Hepatocyte (in vitro differentiated cells): ENCODE measurements at regions not wholly inside any gene's neighbourhood (a gene's known extent, or its start where the extent isn't known, plus 50 kb on each side); places are given as distances from the start of the nearest gene placed in this dataset.

ENCODE experiments used
- DNase-seq: peaks from one replicate; pipeline ENCODE4 v3.0.0-alpha.2; 2016; ENCODE audit warnings: low spot score
- H2AFZ ChIP-seq: fragments of 200-600 bp; sonication (generic); 2 replicates; pipeline ENCODE4 v1.6.0; 2016; ENCODE audit warnings: antibody characterized with exemption, mild to moderate bottlenecking
- H3K27ac ChIP-seq: fragments of 200-600 bp; sonication (generic); 2 replicates; pipeline ENCODE4 v1.5.1; 2016; ENCODE audit warnings: mild to moderate bottlenecking
- H3K27me3 ChIP-seq: fragments of 200-600 bp; sonication (generic); 2 replicates; pipeline ENCODE4 v1.6.1; 2016
- H3K36me3 ChIP-seq: fragments of 200-600 bp; sonication (generic); replicated peaks from 2 replicates; pipeline ENCODE4 v1.5.1; 2016; ENCODE audit warnings: low read depth; ENCODE audit not compliant: insufficient read depth
- H3K4me1 ChIP-seq: fragments of 200-600 bp; sonication (generic); 2 replicates; pipeline ENCODE4 v1.5.1; 2016; ENCODE audit warnings: mild to moderate bottlenecking, moderate library complexity; ENCODE audit not compliant: insufficient read depth
- H3K4me2 ChIP-seq: fragments of 200-600 bp; sonication (generic); 2 replicates; pipeline ENCODE4 v1.6.0; 2016
- H3K4me3 ChIP-seq: fragments of 200-600 bp; sonication (generic); 2 replicates; pipeline ENCODE4 v1.5.1; 2016; ENCODE audit warnings: mild to moderate bottlenecking
- H3K79me2 ChIP-seq: fragments of 200-600 bp; sonication (generic); 2 replicates; pipeline ENCODE4 v1.6.0; 2017; ENCODE audit warnings: mild to moderate bottlenecking
- H3K9me2 ChIP-seq: fragments of 200-600 bp; sonication (generic); replicated peaks from 2 replicates; pipeline ENCODE4 v1.6.0; 2017; ENCODE audit warnings: mild to moderate bottlenecking; ENCODE audit not compliant: insufficient read depth
- H3K9me3 ChIP-seq: fragments of 200-600 bp; sonication (generic); 2 replicates; pipeline ENCODE4 v1.5.1; 2016; ENCODE audit warnings: low read depth, mild to moderate bottlenecking
- H4K20me1 ChIP-seq: fragments of 200-600 bp; sonication (generic); 2 replicates; pipeline ENCODE4 v1.6.0; 2016; ENCODE audit warnings: mild to moderate bottlenecking; ENCODE audit not compliant: insufficient read depth, poor library complexity, severe bottlenecking
- CTCF ChIP-seq: fragments of 200-600 bp; sonication (generic); IDR thresholded peaks from 2 replicates; pipeline ENCODE4 v1.5.1; 2016; ENCODE audit warnings: antibody characterized with exemption, mild to moderate bottlenecking; ENCODE audit not compliant: poor library complexity
- EZH2 ChIP-seq: fragments of 200-600 bp; sonication (generic); IDR thresholded peaks from 2 replicates; pipeline ENCODE4 v1.6.1; 2016; ENCODE audit warnings: antibody characterized with exemption, mild to moderate bottlenecking, borderline replicate concordance
- EZH2phosphoT487 ChIP-seq: fragments of 200-600 bp; sonication (generic); IDR thresholded peaks from one replicate; pipeline ENCODE4 v1.6.1; 2018; ENCODE audit warnings: antibody characterized with exemption, mild to moderate bottlenecking, low read depth, moderate library complexity; ENCODE audit not compliant: unreplicated experiment, severe bottlenecking
- WGBS: methylation state at CpG from one replicate; pipeline ENCODE4 v1.1.6; 2016; ENCODE audit warnings: low lambda C conversion rate; ENCODE audit errors: missing lambda C conversion rate; 5-methylcytosine and 5-hydroxymethylcytosine counted together

GRCh38 chr4:54973784-54974183, 151.6 kb downstream of the KDR start:
- Histone ChIP-seq H3K27me3 (no peaks in the 10 kb centered on the region), H3K4me1 (no peaks in the 10 kb centered on the region), H3K9me2 (no peaks in the 10 kb centered on the region), H4K20me1 (no peaks in the 10 kb centered on the region), H3K4me2 (no peak overlapping the region), H3K36me3 (no peaks in the 10 kb centered on the region), H3K9me3 (no peaks in the 10 kb centered on the region), H3K4me3 (no peak overlapping the region), H2AFZ (no peak overlapping the region), H3K79me2 (no peaks in the 10 kb centered on the region), H3K27ac (no peak overlapping the region)
- TF ChIP-seq EZH2phosphoT487 (no peak), CTCF (no peak), EZH2 (no peak)
- WGBS = 83% methylated on average over 1 of the region's 1 CpG
- DNase-seq = no peak

DNA sequence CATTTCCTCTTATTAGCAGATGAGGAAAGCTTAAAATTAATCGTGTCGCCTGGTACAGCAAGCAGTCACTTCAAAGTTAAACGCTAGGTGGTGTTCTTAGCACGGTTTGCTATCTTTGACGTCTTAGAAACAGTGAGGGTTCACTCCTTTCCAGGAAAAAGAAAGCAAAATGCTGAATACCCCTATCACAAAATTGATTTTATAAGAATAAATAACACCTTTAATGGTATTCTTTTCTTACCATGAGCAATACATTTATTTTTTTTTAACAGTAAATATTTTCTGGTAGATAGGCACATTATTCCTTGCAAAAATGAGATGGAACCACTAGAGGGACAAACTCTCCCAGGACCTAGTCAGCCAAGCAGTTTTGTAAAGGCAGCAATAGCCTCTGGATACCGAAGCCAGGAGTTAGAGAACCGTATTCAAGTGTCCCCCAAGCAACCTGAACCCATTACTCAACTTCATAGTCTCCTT, 153.9 kb downstream of the KDR start:
- Histone ChIP-seq H4K20me1 (no peaks in the 10 kb centered on the region), H3K27me3 (no peaks in the 10 kb centered on the region), H3K9me2 (no peaks in the 10 kb centered on the region), H3K36me3 (no peaks in the 10 kb centered on the region), H3K4me1 (no peaks in the 10 kb centered on the region), H3K27ac (no peak overlapping the region), H3K79me2 (no peaks in the 10 kb centered on the region), H3K4me3 (no peak overlapping the region), H3K4me2 (peak overlapping the region; percentile 53), H2AFZ (peak overlapping the region; percentile 3), H3K9me3 (no peaks in the 10 kb centered on the region)
- WGBS = 4% methylated on average over 7 of the region's 7 CpGs
- peak; percentile 59 for DNase-seq
- TF ChIP-seq EZH2phosphoT487 (no peak), EZH2 (no peak), CTCF (peak; percentile 96)

DNA sequence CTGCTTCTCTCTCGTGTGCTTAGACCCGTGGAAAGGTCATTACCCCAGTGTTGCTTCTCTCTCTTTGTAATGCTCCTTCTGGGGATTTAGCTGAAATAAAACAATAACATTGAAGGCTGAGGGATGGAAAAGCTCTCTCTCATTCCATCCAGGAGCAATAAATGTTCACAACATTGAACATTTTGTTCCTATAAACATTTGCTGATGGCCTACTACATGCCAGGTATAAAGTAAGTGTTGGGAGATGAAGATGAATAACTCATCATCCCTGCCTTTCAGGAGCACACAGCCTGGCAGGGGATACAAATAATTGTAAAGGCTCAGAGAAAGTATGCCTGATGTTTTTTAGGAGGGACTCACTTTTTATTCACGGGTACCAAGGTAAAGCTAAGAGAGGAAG, 158.1 kb downstream of the KDR start:
- H3K4me1 ChIP-seq = no peaks in the 10 kb centered on the region
- H3K4me2 ChIP-seq = no peak overlapping the region
- no peak overlapping the region for H3K27ac ChIP-seq
- peaks cover 4% of the 10 kb centered on the region for H3K27me3 ChIP-seq
- H2AFZ ChIP-seq = no peak overlapping the region
- 57% methylated on average over 3 of the region's 3 CpGs for WGBS
- no peak for DNase-seq
- no peaks in the 10 kb centered on the region for H4K20me1 ChIP-seq
- H3K36me3 ChIP-seq = no peaks in the 10 kb centered on the region
- H3K9me2 ChIP-seq = no peaks in the 10 kb centered on the region
- no peak overlapping the region for H3K4me3 ChIP-seq
- TF ChIP-seq EZH2 (no peak), EZH2phosphoT487 (no peak), CTCF (no peak)
- no peaks in the 10 kb centered on the region for H3K9me3 ChIP-seq
- H3K79me2 ChIP-seq = no peaks in the 10 kb centered on the region

DNA sequence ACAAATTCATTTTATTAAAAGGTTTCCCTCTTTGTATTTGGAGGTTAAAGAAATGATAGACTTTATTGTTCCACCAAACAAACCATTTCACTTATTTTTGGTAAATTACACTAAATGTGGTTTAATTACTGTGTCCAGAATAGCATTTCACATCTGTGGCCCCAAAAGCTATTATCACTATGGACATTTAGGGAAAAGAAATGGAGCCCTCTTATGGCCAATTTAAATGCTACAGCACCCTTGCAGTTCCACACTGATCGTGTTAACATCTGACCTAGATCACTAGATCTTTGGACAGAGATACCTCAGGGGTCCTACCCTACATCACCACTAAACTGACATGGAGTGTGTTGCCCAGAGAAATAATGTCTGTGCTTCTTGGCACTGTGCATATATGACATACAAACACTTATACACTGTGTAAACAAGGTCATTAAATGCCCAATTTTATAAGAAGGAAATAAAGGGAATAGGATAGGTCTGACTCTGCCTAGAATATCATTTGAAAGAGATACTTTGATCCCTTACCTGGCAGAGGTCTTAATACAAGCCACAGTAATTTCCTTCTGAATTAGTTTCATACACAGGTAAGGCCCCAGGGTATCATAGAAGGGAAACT, 163.9 kb downstream of the KDR start:
- peak; percentile 44 for DNase-seq
- H3K36me3 ChIP-seq = no peaks in the 10 kb centered on the region
- H3K79me2 ChIP-seq = no peaks in the 10 kb centered on the region
- no peak overlapping the region for H3K4me3 ChIP-seq
- TF ChIP-seq EZH2phosphoT487 (no peak), CTCF (peak; percentile 65)
- no peaks in the 10 kb centered on the region for H3K9me3 ChIP-seq
- no peak overlapping the region for H3K27ac ChIP-seq
- WGBS = 0% methylated on average over 1 of the region's 1 CpG
- no peaks in the 10 kb centered on the region for H3K9me2 ChIP-seq
- H3K4me1 ChIP-seq = no peaks in the 10 kb centered on the region
- H3K4me2 ChIP-seq = no peak overlapping the region
- no peak overlapping the region for H2AFZ ChIP-seq
- no peaks in the 10 kb centered on the region for H4K20me1 ChIP-seq
- peaks cover 4% of the 10 kb centered on the region for H3K27me3 ChIP-seq
